ENCODE measurements at regions not wholly inside any gene's neighbourhood (a gene's known extent, or its start where the extent isn't known, plus 50 kb on each side); places are given as distances from the start of the nearest gene placed in this dataset.

DNA sequence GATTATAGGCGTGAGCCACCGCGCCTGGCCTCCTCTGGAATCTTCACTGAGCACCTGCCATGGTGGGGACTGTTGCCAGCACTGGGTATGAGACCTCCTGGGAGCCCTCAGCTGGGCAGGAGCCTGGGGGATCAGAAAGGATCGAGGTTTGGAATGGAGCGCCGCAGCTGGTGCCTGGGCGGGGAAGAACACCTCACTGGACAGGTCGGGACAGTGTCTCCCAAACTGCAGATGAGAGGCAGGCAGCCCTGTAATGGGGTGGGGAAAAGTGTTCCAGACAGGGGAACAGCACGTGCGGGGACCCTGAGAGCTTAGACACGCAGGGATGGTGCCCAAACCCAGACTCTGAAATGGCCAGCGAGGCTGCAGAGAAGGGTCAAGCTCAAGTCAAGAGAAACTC, 150.9 kb upstream of the C1orf174 start:
- Mint-ChIP-seq H3K4me1 (peaks cover 8% of the 10 kb centered on the region), H3K27me3 (no peaks in the 10 kb centered on the region), H3K36me3 (no peaks in the 10 kb centered on the region), H3K27ac (peak overlapping the region; percentile 30), H3K4me3 (no peak overlapping the region), H3K9me3 (no peaks in the 10 kb centered on the region)
- DNase-seq = no peak
- POLR2A ChIA-PET = no interaction called here
- no peak for ATAC-seq (ENCODE audit: low read depth)

- POLR2A ChIA-PET = no interaction called here
- Mint-ChIP-seq H3K36me3 (no peaks in the 10 kb centered on the region), H3K9me3 (no peaks in the 10 kb centered on the region), H3K27ac (no peak overlapping the region), H3K4me3 (no peak overlapping the region), H3K4me1 (no peaks in the 10 kb centered on the region), H3K27me3 (no peaks in the 10 kb centered on the region)
- ATAC-seq (ENCODE audit: low read depth) (no peak), DNase-seq (no peak)
Observed at GRCh38 chr1:4052657-4053056, 152.6 kb upstream of the C1orf174 start.

- H3K4me3 Mint-ChIP-seq = no peak overlapping the region
- no peaks in the 10 kb centered on the region for H3K27me3 Mint-ChIP-seq
- H3K4me1 Mint-ChIP-seq = no peaks in the 10 kb centered on the region
- DNase-seq (no peak), ATAC-seq (ENCODE audit: low read depth) (no peak)
- no peak overlapping the region for H3K27ac Mint-ChIP-seq
- POLR2A ChIA-PET = no interaction called here
- H3K36me3 Mint-ChIP-seq = no peaks in the 10 kb centered on the region
- H3K9me3 Mint-ChIP-seq = no peaks in the 10 kb centered on the region
Observed at GRCh38 chr1:4053160-4053748, 153.2 kb upstream of the C1orf174 start.

- Mint-ChIP-seq H3K4me3 (no peak overlapping the region), H3K27ac (no peak overlapping the region), H3K4me1 (no peaks in the 10 kb centered on the region), H3K36me3 (no peaks in the 10 kb centered on the region), H3K27me3 (no peaks in the 10 kb centered on the region), H3K9me3 (no peaks in the 10 kb centered on the region)
- POLR2A ChIA-PET = no interaction called here
- DNase-seq (no peak), ATAC-seq (ENCODE audit: low read depth) (no peak)
Observed at GRCh38 chr1:4053774-4054173, 153.7 kb upstream of the C1orf174 start.

- Mint-ChIP-seq H3K27me3 (no peaks in the 10 kb centered on the region), H3K27ac (no peak overlapping the region), H3K36me3 (no peaks in the 10 kb centered on the region), H3K4me3 (no peak overlapping the region), H3K4me1 (no peaks in the 10 kb centered on the region), H3K9me3 (no peaks in the 10 kb centered on the region)
- POLR2A ChIA-PET = no interaction called here
- ATAC-seq (ENCODE audit: low read depth) (no peak), DNase-seq (no peak)
Observed at GRCh38 chr1:4055294-4055967, 155.4 kb upstream of the C1orf174 start.

DNA sequence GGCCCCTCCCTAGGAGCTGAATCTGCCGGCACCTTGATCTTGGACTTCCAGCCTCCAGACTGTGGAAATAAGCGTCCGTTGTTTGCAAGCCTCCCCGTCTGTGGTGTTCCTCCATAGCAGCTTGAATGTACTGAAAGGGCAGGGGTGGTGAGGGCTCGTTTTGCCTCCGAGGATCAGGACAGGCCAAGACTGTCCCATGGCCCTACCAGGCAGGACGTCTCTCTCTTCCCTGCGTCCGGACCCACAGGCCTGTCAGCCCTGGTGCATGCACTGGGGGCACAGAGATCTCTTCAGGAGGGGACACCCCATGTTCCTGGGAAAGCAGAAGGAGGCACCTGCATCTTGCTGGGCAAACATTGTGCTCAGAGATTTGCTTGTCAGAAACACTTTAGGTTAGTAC, 156.3 kb upstream of the C1orf174 start:
- Mint-ChIP-seq H3K27me3 (no peaks in the 10 kb centered on the region), H3K9me3 (no peaks in the 10 kb centered on the region), H3K4me3 (no peak overlapping the region), H3K27ac (no peak overlapping the region), H3K36me3 (no peaks in the 10 kb centered on the region), H3K4me1 (no peaks in the 10 kb centered on the region)
- POLR2A ChIA-PET = no interaction called here
- ATAC-seq (ENCODE audit: low read depth) (no peak), DNase-seq (no peak)

- Mint-ChIP-seq H3K4me1 (no peaks in the 10 kb centered on the region), H3K27me3 (no peaks in the 10 kb centered on the region), H3K36me3 (no peaks in the 10 kb centered on the region), H3K4me3 (no peak overlapping the region), H3K9me3 (no peaks in the 10 kb centered on the region), H3K27ac (no peak overlapping the region)
- DNase-seq = no peak
- ATAC-seq (ENCODE audit: low read depth) = no peak
- POLR2A ChIA-PET = no interaction called here
Observed at GRCh38 chr1:4056989-4057388, 156.9 kb upstream of the C1orf174 start.

DNA sequence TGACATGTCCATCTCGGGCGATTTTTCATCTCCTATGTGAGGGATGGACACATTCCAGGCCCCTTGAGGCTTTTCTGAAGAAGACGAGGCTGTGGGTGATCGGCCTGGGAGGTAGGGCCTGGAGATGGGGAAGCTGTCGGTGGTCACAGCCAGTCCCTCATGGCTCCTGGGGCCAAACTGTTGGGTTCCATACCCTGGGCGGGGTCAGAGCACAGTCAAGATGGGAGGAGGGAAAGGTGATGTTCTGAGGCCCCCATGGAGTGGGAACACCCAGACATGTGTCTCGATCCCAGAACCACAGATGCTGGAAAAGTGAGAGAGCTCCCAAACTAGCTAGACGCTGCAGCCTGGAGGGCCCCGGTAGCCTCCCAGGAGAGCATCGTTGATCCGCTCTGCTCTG, 157.5 kb upstream of the C1orf174 start:
- Mint-ChIP-seq H3K36me3 (no peaks in the 10 kb centered on the region), H3K9me3 (no peaks in the 10 kb centered on the region)

GRCh38 chr1:4058122-4058521, 158.1 kb upstream of the C1orf174 start:
- Mint-ChIP-seq H3K9me3 (no peaks in the 10 kb centered on the region), H3K27ac (no peak overlapping the region), H3K27me3 (no peaks in the 10 kb centered on the region), H3K36me3 (no peaks in the 10 kb centered on the region), H3K4me3 (no peak overlapping the region), H3K4me1 (no peaks in the 10 kb centered on the region)
- POLR2A ChIA-PET = no interaction called here
- no peak for DNase-seq
- no peak for ATAC-seq (ENCODE audit: low read depth)

More for the DNA sequence above, 157.5 kb upstream of the C1orf174 start:
- no peak for ATAC-seq (ENCODE audit: low read depth)
- no peaks in the 10 kb centered on the region for H3K4me1 Mint-ChIP-seq
- H3K27ac Mint-ChIP-seq = no peak overlapping the region
- H3K27me3 Mint-ChIP-seq = no peaks in the 10 kb centered on the region
- no peak overlapping the region for H3K4me3 Mint-ChIP-seq
- DNase-seq = no peak
- POLR2A ChIA-PET = no interaction called here

- Mint-ChIP-seq H3K9me3 (no peaks in the 10 kb centered on the region), H3K27me3 (no peaks in the 10 kb centered on the region), H3K36me3 (no peaks in the 10 kb centered on the region), H3K27ac (no peak overlapping the region), H3K4me1 (no peaks in the 10 kb centered on the region), H3K4me3 (no peak overlapping the region)
- no peak for DNase-seq
- ATAC-seq (ENCODE audit: low read depth) = no peak
- POLR2A ChIA-PET = no interaction called here
Observed at GRCh38 chr1:4058706-4059105, 158.6 kb upstream of the C1orf174 start.

- DNase-seq (no peak), ATAC-seq (ENCODE audit: low read depth) (no peak)
- Mint-ChIP-seq H3K9me3 (no peaks in the 10 kb centered on the region), H3K4me3 (no peak overlapping the region), H3K36me3 (no peaks in the 10 kb centered on the region), H3K27ac (no peak overlapping the region), H3K27me3 (no peaks in the 10 kb centered on the region), H3K4me1 (no peaks in the 10 kb centered on the region)
- POLR2A ChIA-PET = no interaction called here
Observed at GRCh38 chr1:4059270-4059669, 159.2 kb upstream of the C1orf174 start.

- ATAC-seq (ENCODE audit: low read depth) = no peak
Observed at GRCh38 chr1:4060850-4061249, 160.8 kb upstream of the C1orf174 start.

DNA sequence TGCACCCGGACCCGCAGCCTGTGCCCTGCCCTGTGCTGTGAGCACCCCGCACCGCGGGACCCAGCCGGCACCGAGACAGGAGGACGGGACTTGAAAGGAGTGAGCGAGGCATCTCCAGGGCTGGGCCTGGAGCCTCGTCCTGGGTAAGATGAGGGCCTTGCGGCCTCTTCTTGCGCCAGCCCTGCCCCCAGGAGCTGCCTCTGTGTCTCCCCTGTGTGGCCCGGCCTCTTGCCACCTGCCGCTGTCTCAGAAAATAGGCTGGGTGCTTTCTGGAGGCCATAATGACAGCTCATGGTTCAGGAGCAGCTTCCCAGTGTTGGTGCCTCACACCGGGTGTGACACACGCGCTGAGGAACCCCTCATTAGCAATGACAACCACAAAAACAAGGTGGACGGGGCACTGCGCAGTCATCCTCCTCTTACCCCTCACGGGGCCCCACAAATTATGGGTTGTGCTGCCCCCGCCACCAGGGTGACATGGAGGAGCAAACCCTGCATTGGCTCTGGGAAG, 161.5 kb upstream of the C1orf174 start:
- Mint-ChIP-seq H3K9me3 (no peaks in the 10 kb centered on the region), H3K4me3 (no peak overlapping the region), H3K36me3 (no peaks in the 10 kb centered on the region), H3K4me1 (no peaks in the 10 kb centered on the region), H3K27me3 (no peaks in the 10 kb centered on the region), H3K27ac (no peak overlapping the region)
- ATAC-seq (ENCODE audit: low read depth) (no peak), DNase-seq (no peak)
- POLR2A ChIA-PET = no interaction called here

More at GRCh38 chr1:4060850-4061249, 160.8 kb upstream of the C1orf174 start:
- Mint-ChIP-seq H3K27ac (no peak overlapping the region), H3K36me3 (no peaks in the 10 kb centered on the region), H3K4me1 (no peaks in the 10 kb centered on the region), H3K4me3 (no peak overlapping the region), H3K27me3 (no peaks in the 10 kb centered on the region), H3K9me3 (no peaks in the 10 kb centered on the region)
- DNase-seq = no peak
- POLR2A ChIA-PET = no interaction called here

- POLR2A ChIA-PET = no interaction called here
- Mint-ChIP-seq H3K27me3 (no peaks in the 10 kb centered on the region), H3K4me3 (no peak overlapping the region), H3K36me3 (no peaks in the 10 kb centered on the region), H3K4me1 (no peaks in the 10 kb centered on the region), H3K9me3 (no peaks in the 10 kb centered on the region), H3K27ac (no peak overlapping the region)
- DNase-seq = no peak
- ATAC-seq (ENCODE audit: low read depth) = no peak
Observed at GRCh38 chr1:4062041-4062440, 162.0 kb upstream of the C1orf174 start.

All from activated naive CD8-positive, alpha-beta T cell treated with anti-CD3 and anti-CD28 coated beads, Interleukin-2, amount 10 ng/mL, durations not matched to agents 7 days and 5 days (primary cell).